Neural progenitor cell (in vitro differentiated cells): ENCODE measurements at regions not wholly inside any gene's neighbourhood (a gene's known extent, or its start where the extent isn't known, plus 50 kb on each side); places are given as distances from the start of the nearest gene placed in this dataset.

Experiments
- DNase-seq: peaks from one replicate; pipeline ENCODE4 v3.0.0-alpha.2; 2016; ENCODE audit warnings: low spot score
- H2AFZ ChIP-seq: fragments of 200-600 bp; sonication (generic); replicated peaks from 2 replicates; pipeline ENCODE4 v1.6.1; 2016; ENCODE audit warnings: antibody characterized with exemption
- H3F3A ChIP-seq: fragments of 200-600 bp; sonication (generic); 2 replicates; pipeline ENCODE4 v1.6.1; 2016; ENCODE audit warnings: antibody characterized with exemption, low read depth
- H3K27ac ChIP-seq: fragments of 200-600 bp; sonication (generic); 2 replicates; pipeline ENCODE4 v1.5.1; 2016; ENCODE audit warnings: mild to moderate bottlenecking
- H3K27me3 ChIP-seq: fragments of 200-600 bp; sonication (generic); 2 replicates; pipeline ENCODE4 v1.6.1; 2016; ENCODE audit warnings: mild to moderate bottlenecking, moderate library complexity
- H3K36me3 ChIP-seq: fragments of 200-600 bp; sonication (generic); 2 replicates; pipeline ENCODE4 v1.5.1; 2016
- H3K4me1 ChIP-seq: fragments of 200-600 bp; sonication (generic); 2 replicates; pipeline ENCODE4 v1.6.1; 2016; ENCODE audit warnings: mixed run types
- H3K4me2 ChIP-seq: fragments of 200-600 bp; sonication (generic); 2 replicates; pipeline ENCODE4 v1.6.1; 2016
- H3K4me3 ChIP-seq: fragments of 200-600 bp; sonication (generic); 2 replicates; pipeline ENCODE4 v1.5.1; 2016
- H3K79me2 ChIP-seq: fragments of 200-600 bp; sonication (generic); 2 replicates; pipeline ENCODE4 v1.6.1; 2016; ENCODE audit warnings: low read depth
- H3K9ac ChIP-seq: fragments of 200-600 bp; sonication (generic); 2 replicates; pipeline ENCODE4 v1.6.1; 2016
- H3K9me3 ChIP-seq: fragments of 200-600 bp; sonication (generic); 2 replicates; pipeline ENCODE4 v1.5.1; 2016; ENCODE audit warnings: low read depth
- H4K20me1 ChIP-seq: fragments of 200-600 bp; sonication (generic); 2 replicates; pipeline ENCODE4 v1.6.1; 2016; ENCODE audit warnings: low read depth
- H3K27ac Mint-ChIP-seq: 3 replicates; pipeline ENCODE4 v1.8.0; 2021; ENCODE audit warnings: mixed read lengths
- H3K27me3 Mint-ChIP-seq: 2 replicates; pipeline ENCODE4 v1.8.0; 2022; ENCODE audit warnings: low read depth, mild to moderate bottlenecking, inconsistent platforms, moderate library complexity, mixed read lengths; ENCODE audit not compliant: insufficient read depth
- H3K36me3 Mint-ChIP-seq: 3 replicates; pipeline ENCODE4 v1.8.0; 2021; ENCODE audit warnings: mixed read lengths
- H3K4me1 Mint-ChIP-seq: 3 replicates; pipeline ENCODE4 v1.8.0; 2021; ENCODE audit warnings: mixed read lengths
- H3K4me3 Mint-ChIP-seq: 3 replicates; pipeline ENCODE4 v1.8.0; 2021; ENCODE audit warnings: mild to moderate bottlenecking, moderate library complexity, mixed read lengths
- H3K9me3 Mint-ChIP-seq: 3 replicates; pipeline ENCODE4 v1.8.0; 2020; ENCODE audit warnings: mixed read lengths
- EZH2 ChIP-seq: fragments of 200-600 bp; sonication (generic); IDR thresholded peaks from 2 replicates; pipeline ENCODE4 v1.6.1; 2017; ENCODE audit warnings: antibody characterized with exemption, mild to moderate bottlenecking, moderate library complexity
- EZH2phosphoT487 ChIP-seq: fragments of 200-600 bp; sonication (generic); IDR thresholded peaks from 2 replicates; pipeline ENCODE4 v1.6.1; 2017; ENCODE audit warnings: antibody characterized with exemption
- TF ChIP-seq, protein P1 (sequence below): fragments of 200-600 bp; sonication (generic); IDR thresholded peaks from 2 replicates; pipeline ENCODE4 v1.5.1; 2017; ENCODE audit warnings: antibody characterized with exemption, mild to moderate bottlenecking

DNA sequence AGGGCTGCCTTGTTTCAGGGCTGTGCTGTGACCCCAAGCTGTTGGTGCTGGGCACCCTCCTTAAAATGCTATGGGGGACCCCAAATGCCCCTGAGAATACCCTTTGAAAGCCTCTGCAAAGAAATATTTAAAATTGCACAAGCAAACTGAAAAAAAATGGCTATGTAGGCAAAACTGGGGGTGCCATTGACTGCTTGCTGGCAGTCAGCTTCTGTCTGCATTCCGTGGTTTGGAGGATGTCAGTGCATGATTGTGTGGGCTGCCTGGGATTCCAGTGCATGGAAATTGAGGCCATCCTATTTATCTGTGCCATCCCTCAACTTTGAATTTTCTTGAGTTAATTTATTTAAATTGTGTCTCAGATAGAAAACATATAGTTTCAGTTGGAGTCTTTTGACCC, 113.7 kb upstream of the RTL1 start:
- Histone ChIP-seq H3K4me1 (no peaks in the 10 kb centered on the region), H3K36me3 (no peaks in the 10 kb centered on the region), H3K27ac (no peak overlapping the region), H3K4me2 (no peak overlapping the region), H4K20me1 (no peaks in the 10 kb centered on the region), H3K9me3 (no peaks in the 10 kb centered on the region), H3K9ac (no peak overlapping the region), H3K27me3 (no peaks in the 10 kb centered on the region), H3K4me3 (no peak overlapping the region), H2AFZ (no peak overlapping the region), H3F3A (no peaks in the 10 kb centered on the region), H3K79me2 (no peaks in the 10 kb centered on the region)
- no peaks in the 10 kb centered on the region for H3K4me1 Mint-ChIP-seq
- no peak for TF ChIP-seq EZH2phosphoT487
- no peak for TF ChIP-seq EZH2
- TF ChIP-seq, protein P1, sequence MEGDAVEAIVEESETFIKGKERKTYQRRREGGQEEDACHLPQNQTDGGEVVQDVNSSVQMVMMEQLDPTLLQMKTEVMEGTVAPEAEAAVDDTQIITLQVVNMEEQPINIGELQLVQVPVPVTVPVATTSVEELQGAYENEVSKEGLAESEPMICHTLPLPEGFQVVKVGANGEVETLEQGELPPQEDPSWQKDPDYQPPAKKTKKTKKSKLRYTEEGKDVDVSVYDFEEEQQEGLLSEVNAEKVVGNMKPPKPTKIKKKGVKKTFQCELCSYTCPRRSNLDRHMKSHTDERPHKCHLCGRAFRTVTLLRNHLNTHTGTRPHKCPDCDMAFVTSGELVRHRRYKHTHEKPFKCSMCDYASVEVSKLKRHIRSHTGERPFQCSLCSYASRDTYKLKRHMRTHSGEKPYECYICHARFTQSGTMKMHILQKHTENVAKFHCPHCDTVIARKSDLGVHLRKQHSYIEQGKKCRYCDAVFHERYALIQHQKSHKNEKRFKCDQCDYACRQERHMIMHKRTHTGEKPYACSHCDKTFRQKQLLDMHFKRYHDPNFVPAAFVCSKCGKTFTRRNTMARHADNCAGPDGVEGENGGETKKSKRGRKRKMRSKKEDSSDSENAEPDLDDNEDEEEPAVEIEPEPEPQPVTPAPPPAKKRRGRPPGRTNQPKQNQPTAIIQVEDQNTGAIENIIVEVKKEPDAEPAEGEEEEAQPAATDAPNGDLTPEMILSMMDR, result no peak
- peaks cover 15% of the 10 kb centered on the region for H3K27me3 Mint-ChIP-seq
- no peak overlapping the region for H3K4me3 Mint-ChIP-seq
- H3K36me3 Mint-ChIP-seq, result no peaks in the 10 kb centered on the region
- H3K27ac Mint-ChIP-seq, result no peak overlapping the region
- DNase-seq, result no peak
- H3K9me3 Mint-ChIP-seq, result peaks cover under 1% of the 10 kb centered on the region

DNA sequence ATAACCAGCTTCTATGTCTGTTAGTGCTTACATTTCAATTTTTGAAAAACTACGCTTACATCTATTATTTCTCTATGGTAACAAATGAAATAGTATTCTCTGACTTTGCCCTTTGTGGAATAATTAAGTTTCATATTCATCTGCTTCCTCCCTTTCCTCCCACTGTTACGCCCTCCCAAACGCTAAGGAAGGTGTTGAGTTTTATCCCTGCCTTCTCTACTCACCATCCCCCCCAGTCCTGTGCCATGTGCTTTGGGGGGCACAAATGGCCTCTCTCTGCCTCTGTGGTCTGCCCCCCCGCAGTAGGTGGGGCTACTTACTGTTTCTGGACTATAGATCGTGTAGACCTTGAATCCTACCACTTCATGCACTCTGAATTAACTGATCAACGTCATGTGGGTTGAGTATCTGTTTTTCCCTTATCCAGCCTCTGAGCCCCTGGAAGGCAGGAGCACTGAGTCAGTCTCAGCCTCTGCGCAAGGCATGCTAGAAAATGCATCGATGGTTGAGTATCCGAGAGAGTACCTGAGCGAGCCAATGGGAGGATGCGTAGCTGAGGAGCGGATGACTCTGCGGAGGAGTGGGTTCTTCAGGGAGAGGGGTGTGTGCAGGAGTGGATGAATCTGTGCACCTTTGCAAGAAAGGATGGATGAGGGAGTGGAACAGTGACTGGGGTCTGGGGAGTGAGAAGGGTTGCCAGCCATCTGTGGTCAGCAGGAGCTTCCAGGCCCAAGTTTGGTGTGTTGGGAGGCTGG, 114.5 kb upstream of the RTL1 start:
- H3K9ac ChIP-seq, result no peak overlapping the region
- Mint-ChIP-seq H3K9me3 (peaks cover 3% of the 10 kb centered on the region), H3K4me3 (no peak overlapping the region)

DNA sequence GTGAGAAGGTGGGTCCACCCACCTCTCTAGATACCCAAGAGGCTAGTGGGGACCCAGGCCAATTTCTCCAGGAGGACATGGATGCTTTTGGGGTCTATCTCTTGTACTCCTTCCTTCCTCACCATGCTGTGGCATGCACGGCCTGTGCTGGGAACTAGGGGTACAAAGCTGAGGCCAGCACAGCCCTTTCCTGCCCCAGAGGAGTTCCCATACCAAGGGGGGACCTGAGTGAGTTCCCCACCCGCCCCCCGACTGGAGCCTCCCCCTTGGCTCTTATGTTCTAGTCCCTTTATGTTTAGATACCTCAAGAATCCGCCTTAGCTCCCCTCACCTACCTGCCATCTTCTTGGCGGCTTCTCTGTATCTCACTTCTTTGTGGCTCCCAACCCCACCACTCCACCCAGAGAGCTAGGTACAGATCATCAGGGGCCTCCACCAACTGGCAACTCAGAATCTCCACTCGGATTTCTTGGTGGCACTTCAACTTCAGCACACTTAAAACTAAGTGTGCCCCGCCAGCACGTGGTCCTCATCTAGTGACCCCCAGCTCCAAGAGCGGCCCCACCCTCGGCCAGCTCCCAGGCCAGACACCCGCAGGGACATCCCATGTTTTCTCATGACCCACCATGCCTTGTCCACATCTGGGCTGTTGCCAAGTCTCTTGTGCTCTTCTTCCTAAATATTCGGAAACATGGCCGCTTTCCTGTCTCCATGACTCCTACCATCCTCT, 115.2 kb upstream of the RTL1 start:
- TF ChIP-seq, protein P1, result no peak
- no peak for TF ChIP-seq EZH2
- no peak for TF ChIP-seq EZH2phosphoT487
- H3K9me3 Mint-ChIP-seq, result peaks cover 7% of the 10 kb centered on the region
- no peak overlapping the region for H3K27ac Mint-ChIP-seq
- no peaks in the 10 kb centered on the region for H3K27me3 ChIP-seq
- H3F3A ChIP-seq, result no peaks in the 10 kb centered on the region
- H3K4me2 ChIP-seq, result no peak overlapping the region
- H2AFZ ChIP-seq, result no peak overlapping the region
- no peaks in the 10 kb centered on the region for H3K9me3 ChIP-seq
- no peak overlapping the region for H3K27ac ChIP-seq
- no peak for DNase-seq
- no peaks in the 10 kb centered on the region for H3K36me3 ChIP-seq
- H3K27me3 Mint-ChIP-seq, result peaks cover 15% of the 10 kb centered on the region
- H3K4me1 Mint-ChIP-seq, result no peaks in the 10 kb centered on the region
- H3K36me3 Mint-ChIP-seq, result no peaks in the 10 kb centered on the region
- no peaks in the 10 kb centered on the region for H4K20me1 ChIP-seq
- H3K9ac ChIP-seq, result no peak overlapping the region
- no peaks in the 10 kb centered on the region for H3K4me1 ChIP-seq
- no peak overlapping the region for H3K4me3 ChIP-seq
- no peaks in the 10 kb centered on the region for H3K79me2 ChIP-seq
- H3K4me3 Mint-ChIP-seq, result no peak overlapping the region

More for the DNA sequence above, 114.5 kb upstream of the RTL1 start:
- Histone ChIP-seq H4K20me1 (no peaks in the 10 kb centered on the region), H3K9me3 (no peaks in the 10 kb centered on the region), H3K4me1 (no peaks in the 10 kb centered on the region), H2AFZ (no peak overlapping the region), H3K27ac (no peak overlapping the region), H3K4me3 (no peak overlapping the region), H3K79me2 (no peaks in the 10 kb centered on the region), H3F3A (no peaks in the 10 kb centered on the region), H3K27me3 (no peaks in the 10 kb centered on the region), H3K4me2 (no peak overlapping the region), H3K36me3 (no peaks in the 10 kb centered on the region)
- DNase-seq, result no peak
- no peaks in the 10 kb centered on the region for H3K36me3 Mint-ChIP-seq
- no peak overlapping the region for H3K27ac Mint-ChIP-seq
- H3K4me1 Mint-ChIP-seq, result no peaks in the 10 kb centered on the region
- peaks cover 15% of the 10 kb centered on the region for H3K27me3 Mint-ChIP-seq
- TF ChIP-seq, protein P1, result no peak
- no peak for TF ChIP-seq EZH2phosphoT487
- TF ChIP-seq EZH2, result no peak
